ENCODE measurements at regions not wholly inside any gene's neighbourhood (a gene's known extent, or its start where the extent isn't known, plus 50 kb on each side); places are given as distances from the start of the nearest gene placed in this dataset.

DNA sequence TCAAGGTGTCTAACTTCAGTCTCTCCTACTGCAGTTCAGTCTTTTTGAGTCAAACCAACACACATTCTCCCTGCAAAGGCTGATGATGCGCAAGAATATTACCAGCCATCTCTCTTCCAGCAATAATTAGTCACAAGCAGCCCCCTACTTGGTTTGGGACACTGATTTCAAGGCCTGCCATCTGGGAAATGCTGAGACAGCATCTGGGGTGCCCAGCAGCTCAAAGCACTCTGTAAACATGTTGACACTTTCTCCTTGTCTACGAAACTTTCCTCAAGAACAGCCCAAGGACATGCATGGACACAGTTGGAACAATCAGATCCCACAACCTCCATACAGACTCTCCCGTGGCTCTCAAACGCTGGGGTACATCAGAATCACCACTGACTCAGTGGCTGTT lies 149.2 kb upstream of the RPL38 start:
- TF ChIP-seq POLR2A (IDR thresholded peaks at IDR 0.05; ENCODE audit: low read depth, low read length), result no peak
- no peak for TF ChIP-seq POLR2AphosphoS5 (IDR thresholded peaks at IDR 0.05; ENCODE audit: low read depth, low read length)

All from GM12891 (cell line).